GM18505 (cell line): ENCODE measurements at regions not wholly inside any gene's neighbourhood (a gene's known extent, or its start where the extent isn't known, plus 50 kb on each side); places are given as distances from the start of the nearest gene placed in this dataset.
"Not testable (repeated sequence)": the region's sequence is repeated elsewhere in the genome, so short reads cannot be mapped to it uniquely, and the experiment has no call there.

Source experiments
- ATAC-seq: cut with Tn5 transposase; IDR thresholded peaks from one replicate; pipeline ENCODE4 v1.9.1; 2021; ENCODE audit not compliant: unreplicated experiment
- POLR2A ChIP-seq: IDR thresholded peaks from 4 replicates; pipeline ENCODE4 v1.6.1; 2011; ENCODE audit warnings: borderline replicate concordance; ENCODE audit not compliant: insufficient read depth, insufficient read length; ENCODE audit errors: extremely low read depth

GRCh38 chr2:192697880-192698279 is 503.1 kb upstream of the TMEFF2 start:
- TF ChIP-seq POLR2A, result no peak
- no peak for ATAC-seq

GRCh38 chr2:192696857-192697256 is 502.1 kb upstream of the TMEFF2 start:
- TF ChIP-seq POLR2A, result no peak
- ATAC-seq, result no peak

DNA sequence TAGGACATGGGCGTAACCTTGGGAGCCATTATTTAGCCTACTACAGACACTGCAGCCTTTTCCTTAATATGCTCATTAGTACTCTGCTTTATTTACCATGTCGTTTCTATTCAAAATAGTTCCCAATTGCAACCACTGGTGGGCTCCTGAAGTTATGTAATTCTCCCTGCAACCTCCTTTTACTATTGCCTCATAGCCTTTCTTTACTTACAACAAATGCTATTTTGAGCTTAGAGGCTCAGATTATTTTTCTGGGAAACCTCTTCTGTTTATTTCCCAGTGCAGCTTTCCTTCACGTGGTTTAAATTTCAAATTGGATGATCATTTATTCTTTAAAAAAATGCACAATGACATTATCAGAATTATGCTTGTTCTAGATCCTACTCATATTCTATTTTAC is 492.3 kb upstream of the TMEFF2 start:
- no peak for TF ChIP-seq POLR2A
- no peak for ATAC-seq

- ATAC-seq, result not testable (repeated sequence)
Observed at GRCh38 chr2:192682511-192682910, 487.8 kb upstream of the TMEFF2 start.

GRCh38 chr2:192675681-192676080 is 480.9 kb upstream of the TMEFF2 start:
- TF ChIP-seq POLR2A, result no peak
- no peak for ATAC-seq

GRCh38 chr2:192669505-192670091 is 474.9 kb upstream of the TMEFF2 start:
- TF ChIP-seq POLR2A, result no peak
- no peak for ATAC-seq

GRCh38 chr2:192660555-192660954 is 465.8 kb upstream of the TMEFF2 start:
- ATAC-seq, result not testable (repeated sequence)

DNA sequence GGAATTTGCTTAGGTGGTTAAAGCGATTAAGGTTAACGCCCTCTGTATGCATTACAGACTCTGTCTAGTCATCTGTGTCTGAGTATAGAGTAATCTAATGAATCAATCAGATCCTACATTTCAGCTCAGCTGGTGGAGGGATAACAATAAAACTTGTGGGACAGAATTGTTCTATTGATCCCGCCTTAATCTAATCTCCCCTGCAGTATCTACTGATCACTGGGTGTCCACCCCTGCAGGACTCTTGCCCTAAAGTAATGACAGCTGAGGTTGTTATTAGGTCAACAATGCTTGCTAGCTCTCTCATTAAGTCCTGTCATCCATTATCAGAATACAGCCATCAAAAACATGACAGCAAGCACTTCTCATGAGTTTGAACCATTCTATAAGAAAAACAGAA is 462.6 kb upstream of the TMEFF2 start:
- no peak for ATAC-seq
- no peak for TF ChIP-seq POLR2A

DNA sequence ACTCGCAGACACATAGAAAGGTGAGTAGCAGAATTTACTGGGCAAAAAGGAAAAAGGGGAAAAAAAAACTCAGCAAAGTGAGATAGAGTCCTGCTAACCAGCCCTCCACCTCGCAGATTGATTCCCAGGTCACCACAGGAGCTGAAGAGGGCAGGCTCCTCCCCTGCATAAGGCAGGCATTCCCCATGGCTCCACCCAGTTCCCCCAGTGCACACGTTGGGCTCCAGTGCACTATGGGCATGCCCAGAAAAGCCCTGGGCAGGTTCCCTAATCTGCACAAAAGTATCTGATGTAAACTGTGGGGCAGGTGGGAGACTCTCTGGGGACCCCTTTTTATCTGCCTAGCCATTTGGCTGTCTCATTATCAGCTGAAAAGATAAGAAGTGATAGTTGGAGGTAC is 461.2 kb upstream of the TMEFF2 start:
- ATAC-seq, result no peak
- TF ChIP-seq POLR2A, result no peak

GRCh38 chr2:192645811-192646598 is 451.3 kb upstream of the TMEFF2 start:
- no peak for TF ChIP-seq POLR2A
- no peak for ATAC-seq

- TF ChIP-seq POLR2A, result no peak
- ATAC-seq, result no peak
Observed at GRCh38 chr2:192634557-192634956, 439.8 kb upstream of the TMEFF2 start.

DNA sequence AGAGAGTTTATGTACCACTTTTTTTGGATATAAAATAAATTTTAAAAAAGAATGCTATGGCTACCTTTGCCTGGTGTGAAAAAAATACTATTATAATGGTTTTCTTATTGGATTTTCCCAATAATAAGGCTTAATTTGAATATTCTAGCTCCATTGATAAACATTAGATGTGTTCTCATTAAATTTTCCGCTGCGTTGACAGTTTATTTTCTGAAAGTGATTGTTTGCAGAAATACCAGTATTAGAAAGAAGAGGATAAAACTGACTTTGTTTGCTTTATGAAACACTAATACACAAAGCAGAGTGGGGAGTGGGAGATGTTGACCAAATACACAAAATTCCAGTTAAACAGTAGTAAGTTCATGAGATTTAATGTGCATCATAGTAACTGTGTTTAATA is 433.3 kb upstream of the TMEFF2 start:
- no peak for TF ChIP-seq POLR2A
- ATAC-seq, result no peak

- no peak for ATAC-seq
- no peak for TF ChIP-seq POLR2A
Observed at GRCh38 chr2:192615105-192615504, 420.4 kb upstream of the TMEFF2 start.

DNA sequence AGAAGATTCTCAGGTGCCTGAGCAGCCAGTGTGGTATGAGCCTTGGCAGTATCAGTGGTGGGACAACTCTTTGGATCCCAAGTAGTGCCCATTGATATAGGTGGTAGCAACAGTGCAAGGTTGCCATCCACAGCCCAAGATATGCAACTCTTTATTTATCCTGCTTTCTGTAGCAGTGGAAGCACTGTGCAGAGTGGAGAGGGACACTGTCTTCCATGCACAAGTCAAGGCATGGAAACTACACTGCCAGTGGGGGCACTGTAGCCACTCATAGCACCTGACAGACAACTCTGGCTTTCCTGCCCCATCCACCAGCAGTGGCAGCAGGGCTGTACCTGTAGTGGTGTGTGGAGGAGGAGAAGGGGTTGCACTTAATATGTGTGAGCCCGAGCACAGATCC is 409.6 kb upstream of the TMEFF2 start:
- no peak for ATAC-seq
- no peak for TF ChIP-seq POLR2A

DNA sequence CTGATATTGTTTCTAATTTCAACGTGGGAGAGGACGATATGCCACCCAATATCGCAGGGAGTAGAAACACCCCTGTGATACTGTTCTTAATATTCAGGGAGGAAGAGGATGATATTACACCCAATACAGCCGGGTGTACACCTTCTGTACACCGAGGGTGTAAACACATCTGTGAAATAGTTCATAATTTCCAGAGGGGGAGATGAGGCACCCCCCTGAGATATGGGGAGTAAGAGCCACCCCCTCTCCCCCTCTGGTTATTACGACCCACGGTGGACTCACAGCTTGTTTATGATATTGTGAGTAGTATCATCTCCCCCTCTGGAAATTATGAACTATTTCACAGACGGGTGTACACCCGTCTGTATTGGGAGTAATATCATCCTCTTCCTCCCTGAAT is 403.9 kb upstream of the TMEFF2 start:
- not testable (repeated sequence) for ATAC-seq
